ENCODE measurements at regions not wholly inside any gene's neighbourhood (a gene's known extent, or its start where the extent isn't known, plus 50 kb on each side); places are given as distances from the start of the nearest gene placed in this dataset.

DNA sequence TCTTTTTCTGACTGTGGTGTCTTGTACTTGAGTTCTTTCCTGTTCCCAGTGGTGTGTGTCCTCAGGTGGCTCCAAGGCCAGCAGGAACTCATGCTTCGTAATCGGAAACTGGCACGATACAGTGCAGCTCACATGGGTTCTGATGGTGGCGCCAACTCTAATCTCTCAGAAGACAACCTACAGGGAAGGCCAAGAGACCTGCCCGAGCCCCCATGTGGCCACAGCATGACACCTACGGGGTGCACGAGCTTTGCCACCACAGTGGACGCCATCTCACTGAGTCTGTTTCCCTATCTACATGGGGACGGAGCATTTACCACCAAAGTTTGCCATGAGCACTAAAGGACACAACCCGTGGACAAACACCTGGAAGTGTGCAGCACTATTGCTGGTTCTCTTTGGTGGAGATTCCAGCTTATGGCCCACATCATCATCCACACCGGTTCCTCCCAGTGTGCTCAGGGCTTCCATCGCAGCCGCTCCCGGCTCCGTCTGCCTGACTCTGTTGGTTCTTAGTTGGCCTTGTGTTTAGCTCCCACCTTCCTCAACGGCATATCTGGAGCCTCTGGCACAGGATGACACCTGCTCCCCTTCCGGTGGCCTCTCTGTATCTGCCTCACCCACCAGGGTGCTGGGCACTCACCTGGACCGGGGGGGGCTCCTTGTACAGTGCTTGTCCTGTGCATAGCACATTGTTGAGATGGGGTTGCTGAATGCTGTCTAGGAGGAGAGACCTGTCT, 586.6 kb upstream of the MKI67 start:
- TF ChIP-seq, protein P1, sequence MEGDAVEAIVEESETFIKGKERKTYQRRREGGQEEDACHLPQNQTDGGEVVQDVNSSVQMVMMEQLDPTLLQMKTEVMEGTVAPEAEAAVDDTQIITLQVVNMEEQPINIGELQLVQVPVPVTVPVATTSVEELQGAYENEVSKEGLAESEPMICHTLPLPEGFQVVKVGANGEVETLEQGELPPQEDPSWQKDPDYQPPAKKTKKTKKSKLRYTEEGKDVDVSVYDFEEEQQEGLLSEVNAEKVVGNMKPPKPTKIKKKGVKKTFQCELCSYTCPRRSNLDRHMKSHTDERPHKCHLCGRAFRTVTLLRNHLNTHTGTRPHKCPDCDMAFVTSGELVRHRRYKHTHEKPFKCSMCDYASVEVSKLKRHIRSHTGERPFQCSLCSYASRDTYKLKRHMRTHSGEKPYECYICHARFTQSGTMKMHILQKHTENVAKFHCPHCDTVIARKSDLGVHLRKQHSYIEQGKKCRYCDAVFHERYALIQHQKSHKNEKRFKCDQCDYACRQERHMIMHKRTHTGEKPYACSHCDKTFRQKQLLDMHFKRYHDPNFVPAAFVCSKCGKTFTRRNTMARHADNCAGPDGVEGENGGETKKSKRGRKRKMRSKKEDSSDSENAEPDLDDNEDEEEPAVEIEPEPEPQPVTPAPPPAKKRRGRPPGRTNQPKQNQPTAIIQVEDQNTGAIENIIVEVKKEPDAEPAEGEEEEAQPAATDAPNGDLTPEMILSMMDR (conservative IDR thresholded peaks at IDR 0.05; ENCODE audit: low read depth, low read length): no peak
- no peak for DNase-seq (ENCODE audit: low read depth)
- no peak overlapping the region for H3K4me3 ChIP-seq (ENCODE audit: low read depth, low read length)

DNA sequence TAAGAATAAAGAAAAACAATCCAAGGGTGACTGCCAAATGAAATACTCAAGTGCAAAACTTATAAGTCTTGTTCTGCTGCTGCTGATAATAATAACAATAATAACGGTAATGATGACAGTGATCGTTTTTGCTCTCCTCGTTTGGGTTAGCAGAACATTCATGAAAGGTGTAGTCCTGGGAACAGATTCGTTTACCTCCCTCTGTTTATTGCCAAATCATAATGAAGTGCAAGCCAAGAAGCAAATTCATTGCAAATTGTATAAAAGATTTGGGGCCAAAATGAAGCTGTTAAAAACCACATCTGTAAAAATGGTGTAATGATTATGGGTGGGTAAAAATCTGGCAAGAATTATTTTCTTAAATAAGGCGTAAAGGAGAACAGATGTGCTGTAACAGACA, 587.2 kb upstream of the MKI67 start:
- H3K4me3 ChIP-seq (ENCODE audit: low read depth, low read length): no peak overlapping the region
- TF ChIP-seq, protein P1 (conservative IDR thresholded peaks at IDR 0.05; ENCODE audit: low read depth, low read length): no peak
- no peak for DNase-seq (ENCODE audit: low read depth)

DNA sequence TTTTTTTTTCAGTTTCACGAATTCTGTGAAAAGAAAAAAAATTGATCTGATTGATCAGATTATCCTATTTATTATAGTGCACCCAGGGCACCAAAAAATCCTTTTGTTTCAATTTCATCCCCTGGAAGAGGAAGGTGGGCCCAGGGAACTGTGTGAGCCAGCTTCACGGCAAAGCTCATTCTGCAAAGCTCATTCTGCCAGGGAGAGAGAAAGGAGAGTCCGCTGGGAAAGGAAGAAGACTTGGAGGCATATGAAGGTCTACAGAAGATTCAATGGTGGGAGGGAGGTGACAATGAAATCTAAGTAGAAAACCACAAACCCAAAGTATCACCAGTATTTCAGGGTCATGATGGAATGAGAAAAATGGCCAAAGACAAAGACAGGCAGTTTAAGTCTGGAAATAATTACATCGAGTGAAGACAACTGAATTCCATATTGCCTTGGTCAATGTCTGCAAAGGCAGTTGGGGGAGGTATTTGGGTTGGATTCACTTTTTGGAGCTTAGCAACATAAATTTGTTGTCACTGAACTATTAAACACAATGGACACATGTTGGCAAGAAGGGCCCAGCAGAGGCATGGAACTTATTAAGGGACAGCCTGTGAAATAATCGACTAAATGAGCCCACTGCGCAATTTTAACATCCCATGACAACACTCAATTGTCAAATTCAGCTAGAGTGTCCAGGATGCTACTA, 587.8 kb upstream of the MKI67 start:
- TF ChIP-seq, protein P1 (conservative IDR thresholded peaks at IDR 0.05; ENCODE audit: low read depth, low read length): no peak
- DNase-seq (ENCODE audit: low read depth): no peak
- no peak overlapping the region for H3K4me3 ChIP-seq (ENCODE audit: low read depth, low read length)

DNA sequence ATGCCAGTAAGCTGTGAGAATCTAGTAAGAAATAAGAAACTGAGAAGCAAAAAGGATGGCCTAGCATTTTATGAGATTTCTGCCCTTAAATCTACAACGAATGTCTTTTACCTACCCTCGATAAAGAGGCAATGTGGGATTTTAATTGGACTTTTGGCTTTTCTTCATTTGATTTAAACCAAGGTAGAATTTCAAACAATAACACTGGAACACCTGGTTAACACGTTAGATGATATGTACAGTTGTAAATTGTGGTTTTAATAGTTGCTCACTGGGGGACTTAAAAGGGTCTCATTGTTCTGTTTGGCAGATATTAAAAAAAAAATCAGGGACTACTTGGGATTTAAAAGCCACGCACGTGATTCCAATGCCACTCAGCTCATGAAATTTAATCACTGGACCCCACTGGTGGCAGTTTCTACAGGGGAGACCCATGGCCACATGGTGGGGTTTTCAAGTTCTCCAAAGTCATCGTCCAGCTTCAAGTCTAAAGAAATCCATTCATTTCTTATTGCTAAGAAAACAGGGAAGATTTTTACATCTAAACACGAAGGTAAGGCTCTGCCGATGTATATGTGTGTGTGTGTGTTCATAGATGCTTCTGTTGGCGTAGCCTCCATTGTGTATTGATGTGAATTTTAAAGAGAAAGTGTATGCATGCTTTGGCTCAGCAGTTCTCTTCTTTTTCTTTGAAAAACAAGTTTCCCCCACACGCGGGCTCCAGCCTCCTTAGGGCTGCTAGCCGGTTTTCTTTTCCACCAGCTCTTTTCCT, 588.6 kb upstream of the MKI67 start:
- TF ChIP-seq, protein P1 (conservative IDR thresholded peaks at IDR 0.05; ENCODE audit: low read depth, low read length): no peak
- DNase-seq (ENCODE audit: low read depth): no peak
- no peak overlapping the region for H3K4me3 ChIP-seq (ENCODE audit: low read depth, low read length)

DNA sequence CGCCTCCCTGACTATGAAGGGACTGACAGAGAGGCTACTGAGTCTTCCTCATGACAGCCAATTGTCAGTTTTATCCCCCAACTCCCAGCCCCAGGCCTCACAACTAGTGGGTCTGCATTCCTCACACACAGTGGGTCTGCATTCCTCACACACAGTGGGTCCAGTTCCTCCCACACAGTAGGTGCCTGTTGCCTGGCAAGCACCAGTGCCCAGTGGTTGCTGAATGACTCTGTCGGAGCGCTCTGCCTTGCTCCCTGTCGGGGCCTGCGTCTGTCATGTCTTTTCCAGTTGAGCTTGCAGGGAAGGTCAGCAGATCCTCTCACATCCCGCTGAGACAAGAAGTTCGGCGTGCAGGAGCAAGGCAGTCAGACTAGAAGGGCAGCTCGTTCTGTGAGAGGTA, 590.0 kb upstream of the MKI67 start:
- no peak for DNase-seq (ENCODE audit: low read depth)
- no peak overlapping the region for H3K4me3 ChIP-seq (ENCODE audit: low read depth, low read length)
- TF ChIP-seq, protein P1 (conservative IDR thresholded peaks at IDR 0.05; ENCODE audit: low read depth, low read length): no peak

DNA sequence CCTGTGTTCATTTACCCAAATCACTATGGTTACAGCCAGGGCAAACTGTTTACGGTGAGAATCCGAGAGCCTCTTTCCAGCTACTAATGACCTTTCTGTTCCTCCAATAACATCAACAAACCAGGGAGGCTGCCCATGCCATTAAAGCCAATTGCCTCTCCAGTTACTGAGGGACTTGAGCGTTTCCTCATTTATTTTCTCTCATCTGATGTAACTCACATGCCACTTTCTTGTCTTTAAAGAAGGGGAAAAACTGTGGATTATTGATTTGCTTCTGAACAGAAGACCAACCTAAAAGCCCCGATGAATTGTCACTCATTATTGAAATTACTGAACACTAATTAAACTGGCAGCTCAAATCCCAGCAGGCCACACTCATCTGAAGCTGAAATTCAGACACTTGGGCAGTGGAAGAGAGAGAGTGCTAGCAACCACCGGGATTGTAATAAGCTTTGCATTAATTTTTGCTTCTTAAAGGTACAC, 595.8 kb upstream of the MKI67 start:
- no peak for DNase-seq (ENCODE audit: low read depth)

More for the DNA sequence above, 595.8 kb upstream of the MKI67 start:
- no peak overlapping the region for H3K4me3 ChIP-seq (ENCODE audit: low read depth, low read length)
- TF ChIP-seq, protein P1 (conservative IDR thresholded peaks at IDR 0.05; ENCODE audit: low read depth, low read length): no peak
